IPS-20b (cell line): ENCODE measurements at regions not wholly inside any gene's neighbourhood (a gene's known extent, or its start where the extent isn't known, plus 50 kb on each side); places are given as distances from the start of the nearest gene placed in this dataset.
"Not testable (repeated sequence)": the region's sequence is repeated elsewhere in the genome, so short reads cannot be mapped to it uniquely, and the experiment has no call there.

Source experiments
- H3K27ac ChIP-seq: one replicate; pipeline ENCODE4 v1.5.1; 2013; ENCODE audit warnings: low read length
- H3K27me3 ChIP-seq: 2 replicates; pipeline ENCODE4 v1.6.1; 2013; ENCODE audit warnings: mild to moderate bottlenecking, low read length, inconsistent platforms; ENCODE audit not compliant: insufficient read depth
- H3K36me3 ChIP-seq: 2 replicates; pipeline ENCODE4 v1.6.1; 2013; ENCODE audit warnings: low read depth, mild to moderate bottlenecking, inconsistent platforms, low read length, moderate library complexity; ENCODE audit not compliant: insufficient read depth
- H3K4me1 ChIP-seq: 2 replicates; pipeline ENCODE4 v1.6.1; 2013; ENCODE audit warnings: mild to moderate bottlenecking, control low read depth, inconsistent platforms, low read length, moderate library complexity; ENCODE audit not compliant: insufficient read depth
- H3K4me3 ChIP-seq: 2 replicates; pipeline ENCODE4 v1.5.1; 2013; ENCODE audit warnings: mild to moderate bottlenecking, low read length, inconsistent platforms
- H3K9ac ChIP-seq: 2 replicates; pipeline ENCODE4 v1.6.1; 2013; ENCODE audit warnings: low read depth, mild to moderate bottlenecking, inconsistent platforms, low read length, moderate library complexity
- H3K9me3 ChIP-seq: 2 replicates; pipeline ENCODE4 v1.6.1; 2013; ENCODE audit warnings: mild to moderate bottlenecking, low read depth, low read length, inconsistent platforms; ENCODE audit not compliant: insufficient read depth

GRCh38 chr10:131363416-131363815, 51.9 kb upstream of the TCERG1L start:
- Histone ChIP-seq H3K36me3 (no peaks in the 10 kb centered on the region), H3K27ac (no peak overlapping the region), H3K9ac (no peak overlapping the region), H3K9me3 (peaks cover 10% of the 10 kb centered on the region), H3K4me1 (0 out of 2 replicates have a peak, but pooled peaks cover 2% of the 10 kb centered on the region), H3K27me3 (no peaks in the 10 kb centered on the region), H3K4me3 (no peak overlapping the region)

- no peaks in the 10 kb centered on the region for H3K27me3 ChIP-seq
- no peak overlapping the region for H3K4me3 ChIP-seq
- no peaks in the 10 kb centered on the region for H3K4me1 ChIP-seq
- H3K27ac ChIP-seq, result no peak overlapping the region
- H3K9me3 ChIP-seq, result peaks cover 18% of the 10 kb centered on the region
- no peaks in the 10 kb centered on the region for H3K36me3 ChIP-seq
- no peak overlapping the region for H3K9ac ChIP-seq
Measured at GRCh38 chr10:131371571-131371970, 60.0 kb upstream of the TCERG1L start.

- Histone ChIP-seq H3K9ac (no peak overlapping the region), H3K27ac (no peak overlapping the region), H3K4me3 (no peak overlapping the region), H3K4me1 (no peaks in the 10 kb centered on the region), H3K36me3 (no peaks in the 10 kb centered on the region), H3K9me3 (no peaks in the 10 kb centered on the region), H3K27me3 (peaks cover 19% of the 10 kb centered on the region)
Measured at GRCh38 chr10:131381576-131381975, 70.1 kb upstream of the TCERG1L start.

- H3K9ac ChIP-seq, H3K9me3 ChIP-seq, H3K4me3 ChIP-seq, H3K4me1 ChIP-seq, H3K27ac ChIP-seq, H3K36me3 ChIP-seq: not testable (repeated sequence)
- peaks cover 46% of the 10 kb centered on the region for H3K27me3 ChIP-seq
Measured at GRCh38 chr10:131385161-131385872, 73.8 kb upstream of the TCERG1L start.

- peaks cover 46% of the 10 kb centered on the region for H3K27me3 ChIP-seq
- no peak overlapping the region for H3K9ac ChIP-seq
- no peaks in the 10 kb centered on the region for H3K9me3 ChIP-seq
- H3K4me1 ChIP-seq, result 0 out of 2 replicates have a peak, but pooled peaks cover 2% of the 10 kb centered on the region
- H3K36me3 ChIP-seq, result no peaks in the 10 kb centered on the region
- no peak overlapping the region for H3K4me3 ChIP-seq
- H3K27ac ChIP-seq, result no peak overlapping the region
Measured at GRCh38 chr10:131387018-131387529, 75.6 kb upstream of the TCERG1L start.

- Histone ChIP-seq H3K9ac (no peak overlapping the region), H3K4me1 (0 out of 2 replicates have a peak, but pooled peaks cover 2% of the 10 kb centered on the region), H3K9me3 (no peaks in the 10 kb centered on the region), H3K27ac (no peak overlapping the region), H3K36me3 (no peaks in the 10 kb centered on the region), H3K27me3 (peaks cover 23% of the 10 kb centered on the region), H3K4me3 (no peak overlapping the region)
Measured at GRCh38 chr10:131391936-131392335, 80.4 kb upstream of the TCERG1L start.

- H3K27me3 ChIP-seq, result no peaks in the 10 kb centered on the region
- H3K27ac ChIP-seq, result no peak overlapping the region
- H3K9ac ChIP-seq, result no peak overlapping the region
- H3K36me3 ChIP-seq, result no peaks in the 10 kb centered on the region
- no peaks in the 10 kb centered on the region for H3K4me1 ChIP-seq
- H3K4me3 ChIP-seq, result no peak overlapping the region
- no peaks in the 10 kb centered on the region for H3K9me3 ChIP-seq
Measured at GRCh38 chr10:131396121-131397050, 84.9 kb upstream of the TCERG1L start.

GRCh38 chr10:131398166-131398565, 86.6 kb upstream of the TCERG1L start:
- Histone ChIP-seq H3K27ac (no peak overlapping the region), H3K4me3 (no peak overlapping the region), H3K36me3 (no peaks in the 10 kb centered on the region), H3K9me3 (no peaks in the 10 kb centered on the region), H3K4me1 (no peaks in the 10 kb centered on the region), H3K27me3 (no peaks in the 10 kb centered on the region), H3K9ac (no peak overlapping the region)

- Histone ChIP-seq H3K9me3 (no peaks in the 10 kb centered on the region), H3K4me3 (no peak overlapping the region), H3K9ac (no peak overlapping the region), H3K4me1 (no peaks in the 10 kb centered on the region), H3K27me3 (no peaks in the 10 kb centered on the region), H3K27ac (no peak overlapping the region), H3K36me3 (no peaks in the 10 kb centered on the region)
Measured at GRCh38 chr10:131399981-131400380, 88.5 kb upstream of the TCERG1L start.

- no peaks in the 10 kb centered on the region for H3K36me3 ChIP-seq
- no peak overlapping the region for H3K4me3 ChIP-seq
- H3K27ac ChIP-seq, result no peak overlapping the region
- H3K27me3 ChIP-seq, result no peaks in the 10 kb centered on the region
- H3K4me1 ChIP-seq, result no peaks in the 10 kb centered on the region
- H3K9me3 ChIP-seq, result no peaks in the 10 kb centered on the region
- no peak overlapping the region for H3K9ac ChIP-seq
Measured at GRCh38 chr10:131400513-131400912, 89.0 kb upstream of the TCERG1L start.

- Histone ChIP-seq H3K27me3 (no peaks in the 10 kb centered on the region), H3K27ac (no peak overlapping the region), H3K36me3 (no peaks in the 10 kb centered on the region), H3K9me3 (no peaks in the 10 kb centered on the region), H3K4me1 (no peaks in the 10 kb centered on the region), H3K9ac (no peak overlapping the region), H3K4me3 (no peak overlapping the region)
Measured at GRCh38 chr10:131402771-131403650, 91.5 kb upstream of the TCERG1L start.
